DMS79 treated with DMSO at 0.1 percent for 48 hours (cell line): ENCODE measurements at regions not wholly inside any gene's neighbourhood (a gene's known extent, or its start where the extent isn't known, plus 50 kb on each side); places are given as distances from the start of the nearest gene placed in this dataset.

Source experiments
- DNase-seq: peaks from one replicate; lab custom pipeline; 2025; lab: John Stamatoyannopoulos, UW

GRCh38 chr22:27476729-27477128 is 324.8 kb downstream of the MN1 start:
- DNase-seq = no peak

- no peak for DNase-seq
Measured at GRCh38 chr22:27477171-27477570, 324.4 kb downstream of the MN1 start.

GRCh38 chr22:27480487-27480886 is 321.1 kb downstream of the MN1 start:
- no peak for DNase-seq

- no peak for DNase-seq
Measured at GRCh38 chr22:27482402-27482801, 319.2 kb downstream of the MN1 start.

DNA sequence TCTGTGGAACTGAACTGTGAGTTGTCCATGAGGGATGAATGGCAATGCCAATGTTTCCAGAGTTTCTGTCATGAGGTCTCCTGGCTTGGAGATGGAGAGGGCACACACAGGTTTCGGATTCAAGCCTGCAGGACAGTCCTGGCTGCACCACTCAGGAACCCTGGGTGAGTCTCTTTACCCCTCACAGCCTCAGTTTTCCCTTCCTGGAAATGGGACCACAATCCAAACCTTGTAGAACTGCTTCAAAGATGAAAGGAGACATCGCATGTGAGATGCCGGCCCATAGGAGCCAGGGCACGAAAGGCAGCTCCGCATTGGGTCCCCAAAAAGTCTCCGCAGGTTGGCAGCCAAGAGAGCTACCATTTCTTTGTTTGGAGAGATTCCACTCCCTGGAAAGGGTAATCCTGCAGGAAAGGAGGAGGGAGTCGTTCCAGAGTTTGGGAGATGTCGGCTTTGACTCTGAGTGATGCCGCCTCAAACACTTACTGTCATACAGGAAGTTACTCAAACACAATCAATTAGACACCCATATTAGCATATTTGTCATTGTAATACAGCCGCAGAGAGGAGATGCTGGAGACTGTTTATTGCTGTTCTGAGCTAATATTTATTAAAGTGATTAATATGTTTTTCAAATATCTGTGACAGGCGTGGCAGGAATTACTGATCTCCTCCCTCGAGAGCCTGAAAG is 318.3 kb downstream of the MN1 start:
- no peak for DNase-seq

DNA sequence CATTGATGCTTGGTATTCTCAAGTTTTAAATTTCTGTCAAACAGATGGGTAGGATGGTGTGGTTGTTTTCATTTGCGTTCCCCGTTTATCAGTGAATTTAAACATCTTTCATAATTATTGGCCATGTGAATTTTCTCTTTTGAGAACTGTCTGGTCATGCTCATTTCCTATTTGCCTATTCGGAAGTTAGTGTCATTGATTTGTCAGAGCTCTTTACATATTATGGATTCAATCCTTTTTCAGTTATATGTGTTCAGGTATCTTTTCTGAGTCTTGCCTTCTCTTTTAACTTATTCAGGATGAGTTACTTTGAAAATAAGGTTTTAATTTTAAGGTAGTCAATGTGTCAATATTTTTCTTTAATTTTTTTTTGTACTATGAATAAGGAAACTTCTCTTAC is 315.7 kb downstream of the MN1 start:
- no peak for DNase-seq

DNA sequence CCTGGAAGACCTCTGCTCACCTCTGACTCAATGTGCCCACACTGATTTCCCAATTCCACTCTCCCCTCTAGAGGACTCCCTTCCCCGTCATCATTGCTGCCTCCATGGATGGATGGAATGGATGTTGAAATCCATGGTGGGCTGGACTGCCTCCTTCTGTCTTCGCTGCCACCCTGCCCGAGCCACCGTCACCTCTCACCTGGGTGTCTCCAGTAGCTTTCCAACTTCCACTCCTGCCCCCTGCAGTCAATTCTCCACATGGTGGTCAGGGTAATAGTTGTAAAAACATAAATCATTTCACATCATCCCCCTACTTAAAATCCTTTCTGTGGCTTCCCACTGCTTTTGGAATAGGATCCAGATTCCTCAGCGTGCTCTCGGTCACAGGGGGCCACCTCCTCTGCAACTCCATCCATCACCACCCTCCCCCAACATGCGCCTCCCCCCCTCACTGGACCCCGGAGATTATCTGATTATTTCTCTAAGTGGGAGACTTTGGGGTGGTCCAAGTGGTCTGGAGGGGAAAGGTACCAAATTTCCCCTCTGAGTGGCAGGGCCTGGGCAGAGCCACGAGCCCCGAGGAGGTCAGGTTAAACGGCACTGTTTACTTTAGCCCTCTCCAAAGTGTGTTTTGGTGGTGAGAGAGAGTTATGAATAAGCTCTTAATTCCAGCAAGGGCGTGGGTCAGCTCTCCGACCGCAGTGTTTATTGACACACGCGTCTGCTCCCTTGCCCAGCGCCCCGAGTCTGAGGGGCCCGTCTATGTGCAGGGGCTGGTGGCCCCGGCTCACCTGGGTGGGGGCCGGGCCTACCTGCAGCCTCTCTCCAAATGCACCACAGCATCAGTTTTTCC is 313.7 kb downstream of the MN1 start:
- no peak for DNase-seq

- no peak for DNase-seq
Measured at GRCh38 chr22:27488456-27489177, 312.9 kb downstream of the MN1 start.

GRCh38 chr22:27489178-27489675 is 312.3 kb downstream of the MN1 start:
- no peak for DNase-seq

DNA sequence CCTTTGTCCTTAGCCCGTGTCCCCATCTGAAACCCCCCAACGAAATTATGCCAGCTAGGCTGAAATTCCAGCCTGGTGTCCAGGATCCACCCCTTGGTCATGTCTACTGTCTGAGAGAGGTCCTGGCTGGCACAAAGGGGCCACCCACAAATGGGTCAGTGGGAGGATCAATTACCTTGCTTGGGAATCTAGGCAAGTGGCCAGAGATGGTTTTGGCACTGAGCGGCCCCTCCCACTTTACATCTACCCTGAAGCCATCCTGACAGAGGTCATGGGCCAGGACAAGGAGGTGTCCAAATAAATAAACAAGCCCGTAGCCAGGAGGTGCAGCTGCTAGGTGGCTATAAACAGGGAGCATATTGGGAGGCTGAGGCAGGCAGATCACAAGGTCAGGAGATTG is 311.5 kb downstream of the MN1 start:
- no peak for DNase-seq

GRCh38 chr22:27491888-27492287 is 309.7 kb downstream of the MN1 start:
- DNase-seq = no peak

DNA sequence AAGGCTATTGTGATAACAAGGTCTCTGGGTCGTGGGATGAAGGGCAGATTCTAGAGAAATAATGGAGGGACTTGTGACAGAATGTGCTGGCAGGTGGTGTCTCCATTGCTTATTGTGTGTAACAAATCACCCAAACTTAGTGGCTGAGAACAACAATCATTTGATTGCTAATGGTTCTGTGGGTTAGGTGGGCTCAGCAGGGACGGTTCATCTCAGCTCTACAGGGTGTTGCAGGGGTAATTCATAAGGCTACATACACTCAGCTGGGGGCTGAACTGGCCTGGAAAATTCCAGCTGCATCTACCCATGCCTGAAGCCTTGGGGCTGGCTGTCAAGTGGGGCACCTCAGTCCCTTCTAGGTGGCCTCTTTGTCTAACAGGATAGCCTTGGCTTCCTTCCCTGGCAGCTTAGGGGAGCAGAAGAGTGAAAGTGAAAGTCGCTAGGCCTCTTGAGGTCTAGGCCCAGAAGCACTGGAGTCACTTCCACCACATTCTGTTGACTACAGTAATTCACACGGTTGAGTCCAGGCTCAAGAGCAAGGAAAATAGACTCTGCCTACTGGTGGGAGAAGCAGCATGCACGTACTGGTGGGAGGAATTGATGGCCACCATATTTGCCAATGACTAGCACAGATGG is 308.9 kb downstream of the MN1 start:
- DNase-seq = no peak

GRCh38 chr22:27493796-27494195 is 307.8 kb downstream of the MN1 start:
- no peak for DNase-seq

DNA sequence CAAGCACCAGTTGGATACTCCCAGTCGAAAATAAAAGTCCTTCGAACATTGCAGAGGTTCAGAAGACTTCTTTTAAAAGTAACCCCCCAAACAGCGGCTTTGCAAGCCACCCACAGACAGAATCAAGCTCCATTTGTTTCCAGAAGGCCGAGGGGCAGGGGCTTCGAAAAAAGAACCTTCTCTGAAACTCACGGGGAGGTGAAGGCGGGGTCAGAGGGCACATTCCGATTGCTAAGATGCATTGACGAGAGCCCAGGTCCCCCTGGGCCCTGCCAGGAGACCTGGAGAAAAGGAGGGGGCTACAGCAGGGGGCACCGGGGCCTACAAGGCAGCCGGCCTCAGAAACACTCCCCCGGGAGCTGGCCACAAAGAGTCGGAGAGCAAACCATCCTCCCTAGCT is 306.8 kb downstream of the MN1 start:
- DNase-seq = no peak

DNA sequence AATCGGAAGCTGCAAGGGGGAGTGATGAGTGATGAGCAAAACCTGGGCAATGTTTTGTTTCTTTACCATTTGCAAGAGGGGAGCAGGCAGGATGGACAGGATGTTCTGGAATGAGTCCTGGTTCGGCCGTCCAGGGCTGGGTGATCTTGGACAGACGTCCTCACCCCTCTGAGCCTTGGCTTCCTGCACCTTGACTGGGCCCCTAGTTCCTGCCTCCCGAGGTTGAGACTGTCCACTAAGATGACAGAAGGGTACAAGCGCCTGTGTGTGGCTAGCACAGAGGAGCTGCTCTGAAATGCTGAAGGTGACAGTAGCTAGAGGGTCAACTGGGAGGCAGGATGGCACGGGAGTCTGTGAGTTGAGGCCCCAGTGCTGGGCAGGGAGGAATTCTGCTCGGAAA is 306.2 kb downstream of the MN1 start:
- no peak for DNase-seq

DNA sequence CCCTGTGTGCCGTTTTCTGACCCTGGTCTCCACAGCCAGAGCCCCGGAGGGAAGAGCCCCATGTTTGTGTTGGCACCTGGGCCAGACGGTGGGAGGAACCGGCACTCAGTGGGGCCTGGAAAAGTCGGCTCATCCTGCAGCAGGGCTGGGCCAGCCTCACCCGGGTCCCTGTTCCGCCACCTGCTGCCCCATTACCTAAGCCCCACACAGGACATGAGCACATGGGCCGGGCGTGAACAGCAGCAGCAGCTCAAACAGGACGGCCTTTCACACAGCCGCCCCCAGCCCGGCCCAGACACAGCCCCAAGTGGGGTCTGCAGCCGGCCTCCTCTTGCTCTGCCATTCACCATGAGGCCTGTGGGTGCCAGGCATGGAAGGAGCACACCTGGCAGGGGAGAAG is 302.4 kb downstream of the MN1 start:
- DNase-seq = no peak

GRCh38 chr22:27501191-27501936 is 300.2 kb downstream of the MN1 start:
- no peak for DNase-seq

DNA sequence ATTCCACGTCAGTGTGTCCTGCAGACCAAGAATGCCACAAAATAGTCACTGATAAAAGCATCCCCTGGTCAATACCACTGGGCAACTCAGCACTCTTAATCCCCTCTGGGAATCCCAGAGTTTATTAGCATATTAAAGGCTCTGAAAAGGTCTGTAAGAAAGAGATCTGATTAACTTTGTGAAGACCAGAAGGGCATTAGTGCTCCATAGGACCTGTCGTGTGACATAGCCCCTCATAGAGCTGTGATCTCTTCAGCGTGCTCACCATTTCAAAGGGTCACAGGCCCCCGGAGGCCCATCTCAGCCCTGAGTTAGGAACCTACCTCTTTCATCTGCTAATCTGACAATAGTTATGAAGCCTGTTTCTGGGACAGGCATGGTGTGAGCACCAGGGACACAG is 299.2 kb downstream of the MN1 start:
- DNase-seq = no peak

- no peak for DNase-seq
Measured at GRCh38 chr22:27504360-27505253, 296.9 kb downstream of the MN1 start.

- no peak for DNase-seq
Measured at GRCh38 chr22:27507111-27507611, 294.4 kb downstream of the MN1 start.
